B cell (primary cell): ENCODE measurements at regions not wholly inside any gene's neighbourhood (a gene's known extent, or its start where the extent isn't known, plus 50 kb on each side); places are given as distances from the start of the nearest gene placed in this dataset.

Experiments
- ATAC-seq: fragments of 200-7000 bp; cut with Tn5 transposase; one replicate; pipeline ENCODE4 v1.10.0; 2021; ENCODE audit warnings: low read depth, mild to moderate bottlenecking, moderate number of reproducible peaks, moderate library complexity
- CTCF ChIA-PET: fragments of 350-600 bp; sonication (Branson Sonifier 250); formaldehyde crosslinking; loops from one replicate; lab custom pipeline; 2021; ENCODE audit warnings: antibody characterized with exemption, inconsistent platforms; lab: Charles Lee
- POLR2A ChIA-PET: fragments of 350-600 bp; sonication (Branson Sonifier 250); formaldehyde crosslinking; loops from one replicate; lab custom pipeline; 2021; ENCODE audit warnings: antibody characterized with exemption; lab: Charles Lee
- DNase-seq: peaks from one replicate; pipeline ENCODE4 v3.0.0; 2013
- H2AFZ ChIP-seq: 2 replicates; pipeline ENCODE4 v1.6.1; 2012; ENCODE audit warnings: mild to moderate bottlenecking, low read depth, low read length; ENCODE audit not compliant: insufficient read depth, poor library complexity, severe bottlenecking
- H3K27ac ChIP-seq, 2 donors: 1 replicate in 1 of 2; 2 replicates in 1 of 2; pipeline ENCODE4 v1.5.1; 2012 to 2013; ENCODE audit warnings: low read length in 2 of 2, mild to moderate bottlenecking in 2 of 2, moderate library complexity in 1 of 2
- H3K27me3 ChIP-seq, 4 experiments: fragments of 200-600 bp in 1 of 4; sonication (generic) in 1 of 4; replicated peaks in 1 of 4; 1 replicate in 2 of 4; 2 replicates in 2 of 4; pipeline versions ENCODE4 v1.6.1 to v1.7.0; 2013 to 2016; ENCODE audit warnings: low read length in 3 of 4, mild to moderate bottlenecking in 2 of 4, mixed read lengths in 1 of 4, moderate library complexity in 1 of 4; ENCODE audit not compliant: insufficient read depth in 4 of 4, control insufficient read depth in 3 of 4; ENCODE audit errors: control extremely low read depth in 1 of 4
- H3K36me3 ChIP-seq, 2 experiments: replicated peaks in 1 of 2; 1 replicate in 1 of 2; 2 replicates in 1 of 2; pipeline versions ENCODE4 v1.6.1 to v1.7.1; 2013; ENCODE audit warnings: low read length in 1 of 2; ENCODE audit not compliant: insufficient read depth in 2 of 2, control insufficient read depth in 1 of 2; ENCODE audit errors: control extremely low read depth in 1 of 2, extremely low read depth in 1 of 2
- H3K4me1 ChIP-seq, 2 donors: fragments of 200-600 bp in 1 of 2; sonication (generic) in 1 of 2; 1 replicate in 1 of 2; 2 replicates in 1 of 2; pipeline versions ENCODE4 v1.5.1 to v1.6.1; 2013 to 2017; ENCODE audit warnings: low read length in 2 of 2; ENCODE audit not compliant: control insufficient read depth in 2 of 2, insufficient read depth in 2 of 2
- H3K4me2 ChIP-seq: replicated peaks from 2 replicates; pipeline ENCODE3; 2012; ENCODE audit warnings: mild to moderate bottlenecking, low read depth, low read length; ENCODE audit not compliant: poor library complexity, severe bottlenecking
- H3K4me3 ChIP-seq, 5 experiments: fragments of 200-600 bp in 1 of 5; sonication (generic) in 1 of 5; 1 replicate in 3 of 5; 2 replicates in 2 of 5; pipeline versions ENCODE4 v1.5.1 to v1.7.0; 2011 to 2016; ENCODE audit warnings: low read length in 4 of 5, mild to moderate bottlenecking in 4 of 5, low read depth in 2 of 5, control low read depth in 1 of 5, moderate library complexity in 1 of 5; ENCODE audit not compliant: insufficient read depth in 1 of 5; ENCODE audit errors: control extremely low read depth in 1 of 5, extremely low read depth in 1 of 5
- H3K79me2 ChIP-seq: fragments of 200-600 bp; sonication (generic); one replicate; pipeline ENCODE4 v1.6.0; 2016; ENCODE audit warnings: low read length; ENCODE audit not compliant: control insufficient read depth, insufficient read depth
- H3K9ac ChIP-seq: fragments of 200-600 bp; sonication (generic); 2 replicates; pipeline ENCODE4 v1.6.1; 2017; ENCODE audit warnings: mild to moderate bottlenecking, low read length, moderate library complexity
- H3K9me3 ChIP-seq, 3 donors: one replicate each; pipeline versions ENCODE4 v1.6.1 to v1.7.1; 2013; ENCODE audit warnings: low read length in 2 of 3; ENCODE audit not compliant: control insufficient read depth in 2 of 3, insufficient read depth in 1 of 3; ENCODE audit errors: control extremely low read depth in 1 of 3
- H4K20me1 ChIP-seq: 2 replicates; pipeline ENCODE4 v1.6.0; 2012; ENCODE audit warnings: mild to moderate bottlenecking, low read length; ENCODE audit not compliant: insufficient read depth, control insufficient read depth, poor library complexity, severe bottlenecking
- H3K27ac Mint-ChIP-seq: one replicate; pipeline ENCODE4 v1.8.0; 2021; ENCODE audit warnings: mixed read lengths
- H3K27me3 Mint-ChIP-seq: one replicate; pipeline ENCODE4 v1.8.0; 2021; ENCODE audit warnings: mixed read lengths
- H3K4me1 Mint-ChIP-seq: one replicate; pipeline ENCODE4 v1.8.0; 2021; ENCODE audit warnings: mixed read lengths
- H3K4me3 Mint-ChIP-seq: one replicate; pipeline ENCODE4 v1.8.0; 2021; ENCODE audit warnings: mixed read lengths
- H3K9me3 Mint-ChIP-seq: one replicate; pipeline ENCODE4 v1.8.0; 2022; ENCODE audit warnings: mixed read lengths; ENCODE audit not compliant: insufficient read depth
- EZH2 ChIP-seq: IDR thresholded peaks from 2 replicates; pipeline ENCODE4 v1.6.1; 2012; ENCODE audit warnings: borderline replicate concordance, low read depth, mild to moderate bottlenecking, moderate library complexity, low read length; ENCODE audit not compliant: insufficient read depth, poor library complexity, severe bottlenecking
- WGBS: methylation state at CpG from one replicate; pipeline ENCODE4 v1.1.5; 2013; ENCODE audit warnings: missing lambda C conversion rate; ENCODE audit not compliant: insufficient coverage; 5-methylcytosine and 5-hydroxymethylcytosine counted together
- intact Hi-C: fragments of 100-400 bp; cut with micrococcal nuclease; formaldehyde crosslinking; loops from one replicate; pipeline ENCODE4 v1.10.0; 2022
- TF ChIP-seq, protein P1 (sequence below): fragments of 200-600 bp; IDR thresholded peaks from one replicate; pipeline ENCODE4 v1.8.0; 2022; ENCODE audit warnings: antibody characterized with exemption, mild to moderate bottlenecking

GRCh38 chr6:66926060-66926459, 1219.0 kb upstream of the EYS start:
- H3K27ac Mint-ChIP-seq = no peak overlapping the region
- ChIA-PET POLR2A (no interaction called here), CTCF (no interaction called here)
- Histone ChIP-seq H2AFZ (no peak overlapping the region), H3K36me3 (no peaks in the 10 kb centered on the region), H3K27ac (no peak overlapping the region), H3K4me2 (no peak overlapping the region), H3K9ac (no peak overlapping the region), H3K4me3 (no peak overlapping the region), H4K20me1 (no peaks in the 10 kb centered on the region), H3K27me3 (no peaks in the 10 kb centered on the region), H3K9me3 (peaks cover 0 to 21% (median 16%) of the 10 kb centered on the region in 3 donors), H3K79me2 (no peaks in the 10 kb centered on the region), H3K4me1 (no peaks in the 10 kb centered on the region)
- TF ChIP-seq EZH2 = no peak
- TF ChIP-seq, protein P1, sequence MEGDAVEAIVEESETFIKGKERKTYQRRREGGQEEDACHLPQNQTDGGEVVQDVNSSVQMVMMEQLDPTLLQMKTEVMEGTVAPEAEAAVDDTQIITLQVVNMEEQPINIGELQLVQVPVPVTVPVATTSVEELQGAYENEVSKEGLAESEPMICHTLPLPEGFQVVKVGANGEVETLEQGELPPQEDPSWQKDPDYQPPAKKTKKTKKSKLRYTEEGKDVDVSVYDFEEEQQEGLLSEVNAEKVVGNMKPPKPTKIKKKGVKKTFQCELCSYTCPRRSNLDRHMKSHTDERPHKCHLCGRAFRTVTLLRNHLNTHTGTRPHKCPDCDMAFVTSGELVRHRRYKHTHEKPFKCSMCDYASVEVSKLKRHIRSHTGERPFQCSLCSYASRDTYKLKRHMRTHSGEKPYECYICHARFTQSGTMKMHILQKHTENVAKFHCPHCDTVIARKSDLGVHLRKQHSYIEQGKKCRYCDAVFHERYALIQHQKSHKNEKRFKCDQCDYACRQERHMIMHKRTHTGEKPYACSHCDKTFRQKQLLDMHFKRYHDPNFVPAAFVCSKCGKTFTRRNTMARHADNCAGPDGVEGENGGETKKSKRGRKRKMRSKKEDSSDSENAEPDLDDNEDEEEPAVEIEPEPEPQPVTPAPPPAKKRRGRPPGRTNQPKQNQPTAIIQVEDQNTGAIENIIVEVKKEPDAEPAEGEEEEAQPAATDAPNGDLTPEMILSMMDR = no peak
- H3K27me3 Mint-ChIP-seq = no peaks in the 10 kb centered on the region
- DNase-seq (no peak), ATAC-seq (no peak)
- H3K4me1 Mint-ChIP-seq = no peaks in the 10 kb centered on the region
- intact Hi-C loops = no loop called here
- peaks cover 15% of the 10 kb centered on the region for H3K9me3 Mint-ChIP-seq
- WGBS = 97% methylated on average over 3 of the region's 5 CpGs
- H3K4me3 Mint-ChIP-seq = no peak overlapping the region

DNA sequence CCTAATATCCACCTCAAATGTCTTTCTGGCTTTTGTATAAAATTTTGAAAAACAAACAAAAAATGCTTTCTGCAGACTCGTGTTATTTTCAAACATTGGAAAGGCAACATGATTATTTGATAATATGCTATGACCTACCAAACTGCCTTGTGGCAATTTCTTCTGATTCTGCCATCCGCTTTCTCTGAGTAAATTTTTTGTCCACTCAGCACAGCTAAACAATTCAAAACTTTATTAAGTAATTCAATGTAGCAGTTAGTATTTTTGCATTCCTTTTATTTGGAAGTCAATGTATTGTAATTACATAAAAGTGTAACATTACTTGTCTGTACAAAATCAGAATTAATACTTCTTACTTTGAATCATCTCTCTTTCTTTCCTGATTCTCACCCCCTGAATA, 1206.6 kb upstream of the EYS start:
- TF ChIP-seq, protein P1 = no peak
- TF ChIP-seq EZH2 = no peak
- ATAC-seq (no peak), DNase-seq (no peak)
- no peaks in the 10 kb centered on the region for H3K9me3 Mint-ChIP-seq
- H3K27ac Mint-ChIP-seq = no peak overlapping the region
- H3K79me2 ChIP-seq = no peaks in the 10 kb centered on the region
- no peaks in the 10 kb centered on the region for H3K4me1 ChIP-seq
- H3K27me3 ChIP-seq = no peaks in the 10 kb centered on the region
- no peak overlapping the region for H3K4me3 ChIP-seq
- no peak overlapping the region for H3K4me3 Mint-ChIP-seq
- H3K9ac ChIP-seq = no peak overlapping the region
- no peaks in the 10 kb centered on the region for H3K9me3 ChIP-seq
- no peaks in the 10 kb centered on the region for H4K20me1 ChIP-seq
- no peak overlapping the region for H2AFZ ChIP-seq
- no peaks in the 10 kb centered on the region for H3K27me3 Mint-ChIP-seq
- POLR2A ChIA-PET = no interaction called here
- intact Hi-C loops = no loop called here
- no peak overlapping the region for H3K27ac ChIP-seq
- no peaks in the 10 kb centered on the region for H3K36me3 ChIP-seq
- WGBS = no CpG with 5 or more reads among the region's 2 CpGs
- H3K4me1 Mint-ChIP-seq = no peaks in the 10 kb centered on the region
- H3K4me2 ChIP-seq = no peak overlapping the region
- CTCF ChIA-PET = no interaction called here
